Right hindlimb (tissue), 1 donor: ENCODE measurements at regions not wholly inside any gene's neighbourhood (a gene's known extent, or its start where the extent isn't known, plus 50 kb on each side); places are given as distances from the start of the nearest gene placed in this dataset.
"Not testable (repeated sequence)": the region's sequence is repeated elsewhere in the genome, so short reads cannot be mapped to it uniquely, and the experiment has no call there.

ENCODE experiments used
- DNase-seq: peaks from one replicate; pipeline ENCODE4 v3.0.0-alpha.2; 2018

GRCh38 chr16:58831386-58831785, 97.3 kb upstream of the GOT2 start:
- DNase-seq, result no peak

- no peak for DNase-seq
Observed at GRCh38 chr16:58828901-58829545, 94.9 kb upstream of the GOT2 start.

- no peak for DNase-seq
Observed at GRCh38 chr16:58824201-58824600, 90.1 kb upstream of the GOT2 start.

- DNase-seq, result no peak
Observed at GRCh38 chr16:58821886-58822285, 87.8 kb upstream of the GOT2 start.

GRCh38 chr16:58820411-58820810, 86.3 kb upstream of the GOT2 start:
- DNase-seq, result no peak

GRCh38 chr16:58815181-58815888, 81.2 kb upstream of the GOT2 start:
- DNase-seq, result no peak

GRCh38 chr16:58814348-58814801, 80.3 kb upstream of the GOT2 start:
- peak; percentile 35 for DNase-seq

GRCh38 chr16:58809213-58809612, 75.1 kb upstream of the GOT2 start:
- no peak for DNase-seq

- no peak for DNase-seq
Observed at GRCh38 chr16:58807276-58807675, 73.2 kb upstream of the GOT2 start.

- no peak for DNase-seq
Observed at GRCh38 chr16:58801838-58802237, 67.7 kb upstream of the GOT2 start.

GRCh38 chr16:58797137-58797801, 63.2 kb upstream of the GOT2 start:
- DNase-seq, result no peak

- no peak for DNase-seq
Observed at GRCh38 chr16:58793366-58793765, 59.2 kb upstream of the GOT2 start.

GRCh38 chr16:58792188-58792587, 58.1 kb upstream of the GOT2 start:
- no peak for DNase-seq

GRCh38 chr16:58790816-58791557, 56.9 kb upstream of the GOT2 start:
- DNase-seq, result not testable (repeated sequence)

- DNase-seq, result no peak
Observed at GRCh38 chr16:58789351-58789750, 55.2 kb upstream of the GOT2 start.
